Bronchial epithelial cell (primary cell): ENCODE measurements at regions not wholly inside any gene's neighbourhood (a gene's known extent, or its start where the extent isn't known, plus 50 kb on each side); places are given as distances from the start of the nearest gene placed in this dataset.

Source experiments
- DNase-seq: peaks from one replicate; pipeline ENCODE4 v3.0.0-alpha.2; 2010; ENCODE audit warnings: low read depth
- FAIRE-seq: peaks from 2 replicates; lab custom pipeline; 2011; peaks lifted over from hg19 to GRCh38; lab: Jason Lieb, UNC
- H3K27me3 ChIP-seq: 2 replicates; pipeline ENCODE4 v1.5.1; 2011; ENCODE audit warnings: low read length; ENCODE audit not compliant: control insufficient read depth, insufficient read depth
- H3K36me3 ChIP-seq: 2 replicates; pipeline ENCODE4 v1.5.1; 2011; ENCODE audit warnings: low read length; ENCODE audit not compliant: control insufficient read depth, insufficient read depth
- H3K4me3 ChIP-seq: 2 replicates; pipeline ENCODE4 v1.5.1; 2011; ENCODE audit warnings: mild to moderate bottlenecking, low read depth, low read length, control low read depth
- TF ChIP-seq, protein P1 (sequence below): IDR thresholded peaks from 2 replicates; pipeline ENCODE4 v1.5.1; 2011; ENCODE audit warnings: mild to moderate bottlenecking, moderate library complexity, low read length, control low read depth, inconsistent platforms; ENCODE audit not compliant: insufficient read depth, severe bottlenecking

DNA sequence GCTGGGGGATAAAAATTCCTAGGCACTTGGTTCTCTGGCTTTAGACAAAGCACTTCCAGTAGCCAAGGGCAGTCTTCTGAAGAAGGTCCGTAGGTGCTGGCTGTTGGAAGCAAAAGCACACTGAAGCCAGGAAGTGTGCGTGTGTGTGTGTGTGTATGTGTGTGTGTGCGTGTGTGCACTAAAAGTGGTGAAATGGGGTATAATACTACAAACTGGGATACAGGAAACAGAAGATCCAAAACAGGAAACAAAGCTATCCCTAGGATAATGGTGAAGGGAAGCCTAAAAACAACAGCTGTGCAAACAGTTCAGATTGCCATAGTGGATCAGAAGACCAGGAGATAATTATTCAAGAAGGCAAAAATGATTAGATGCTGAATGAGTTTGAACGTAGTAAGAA is 103.4 kb downstream of the IL20RB start:
- Histone ChIP-seq H3K36me3 (no peaks in the 10 kb centered on the region), H3K4me3 (no peak overlapping the region), H3K27me3 (no peaks in the 10 kb centered on the region)
- no peak for DNase-seq
- no peak for FAIRE-seq
- TF ChIP-seq, protein P1, sequence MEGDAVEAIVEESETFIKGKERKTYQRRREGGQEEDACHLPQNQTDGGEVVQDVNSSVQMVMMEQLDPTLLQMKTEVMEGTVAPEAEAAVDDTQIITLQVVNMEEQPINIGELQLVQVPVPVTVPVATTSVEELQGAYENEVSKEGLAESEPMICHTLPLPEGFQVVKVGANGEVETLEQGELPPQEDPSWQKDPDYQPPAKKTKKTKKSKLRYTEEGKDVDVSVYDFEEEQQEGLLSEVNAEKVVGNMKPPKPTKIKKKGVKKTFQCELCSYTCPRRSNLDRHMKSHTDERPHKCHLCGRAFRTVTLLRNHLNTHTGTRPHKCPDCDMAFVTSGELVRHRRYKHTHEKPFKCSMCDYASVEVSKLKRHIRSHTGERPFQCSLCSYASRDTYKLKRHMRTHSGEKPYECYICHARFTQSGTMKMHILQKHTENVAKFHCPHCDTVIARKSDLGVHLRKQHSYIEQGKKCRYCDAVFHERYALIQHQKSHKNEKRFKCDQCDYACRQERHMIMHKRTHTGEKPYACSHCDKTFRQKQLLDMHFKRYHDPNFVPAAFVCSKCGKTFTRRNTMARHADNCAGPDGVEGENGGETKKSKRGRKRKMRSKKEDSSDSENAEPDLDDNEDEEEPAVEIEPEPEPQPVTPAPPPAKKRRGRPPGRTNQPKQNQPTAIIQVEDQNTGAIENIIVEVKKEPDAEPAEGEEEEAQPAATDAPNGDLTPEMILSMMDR = no peak

DNA sequence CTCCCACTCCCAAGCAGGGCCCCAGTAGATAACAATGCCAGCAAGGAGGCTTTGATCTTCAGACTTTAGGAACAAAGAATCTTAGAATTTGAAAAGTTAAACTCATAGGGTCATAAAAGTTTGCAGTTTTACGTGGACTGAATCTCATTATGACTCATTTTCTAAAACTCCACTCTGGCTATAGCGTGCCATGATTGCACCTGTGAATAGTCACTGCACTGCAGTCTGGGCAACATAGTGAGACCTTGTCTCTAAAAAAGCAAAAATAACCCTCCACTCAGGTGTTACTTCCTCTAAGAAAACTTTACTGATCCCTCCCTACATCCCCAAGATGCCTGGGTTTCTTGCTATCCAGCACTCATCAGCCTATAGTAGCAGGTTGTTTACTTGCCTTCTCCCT is 104.5 kb downstream of the IL20RB start:
- FAIRE-seq = no peak
- H3K36me3 ChIP-seq = no peaks in the 10 kb centered on the region
- H3K27me3 ChIP-seq = no peaks in the 10 kb centered on the region
- H3K4me3 ChIP-seq = no peak overlapping the region
- TF ChIP-seq, protein P1 = no peak
- no peak for DNase-seq

DNA sequence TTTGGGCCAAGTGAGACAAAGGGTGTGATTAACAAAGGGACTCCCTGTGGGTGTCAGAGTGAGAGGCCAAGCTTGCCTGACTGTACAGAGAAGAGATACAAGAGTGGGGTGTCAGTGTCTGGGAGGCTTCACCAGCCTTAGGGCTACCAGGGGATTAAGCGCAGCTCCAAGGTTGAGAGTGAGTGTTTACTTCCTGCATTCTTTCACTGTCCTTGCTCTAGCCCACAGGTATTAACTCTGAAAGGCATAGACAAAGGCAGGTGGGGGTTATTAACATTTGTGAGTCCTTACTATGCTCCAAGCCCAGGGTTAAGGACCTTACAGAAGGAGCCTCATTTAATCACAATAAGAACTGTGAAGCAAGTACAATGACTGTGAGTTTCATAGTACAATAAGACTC is 107.6 kb downstream of the IL20RB start:
- TF ChIP-seq, protein P1 = no peak
- no peak for FAIRE-seq
- Histone ChIP-seq H3K27me3 (no peaks in the 10 kb centered on the region), H3K36me3 (no peaks in the 10 kb centered on the region), H3K4me3 (no peak overlapping the region)
- peak; percentile 21 for DNase-seq

DNA sequence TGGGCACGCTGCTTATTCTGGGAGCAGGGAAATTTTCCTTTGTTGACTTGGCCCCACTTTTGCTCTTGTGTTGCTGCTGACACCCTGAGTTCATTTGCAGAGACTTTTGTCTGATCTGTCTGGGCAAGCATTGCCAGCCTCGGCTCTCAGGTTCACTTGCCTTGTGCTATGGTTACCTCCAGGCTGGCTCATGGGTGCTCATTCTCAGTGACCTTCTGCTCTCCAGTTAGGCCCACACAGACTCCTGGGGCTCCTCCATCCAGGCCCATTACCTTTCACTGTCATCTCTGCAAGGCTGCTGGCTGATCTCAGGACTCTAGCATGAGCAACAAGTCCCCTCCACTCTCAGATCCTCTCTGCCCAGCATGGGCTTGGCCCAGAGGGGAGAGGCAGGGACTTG is 108.3 kb downstream of the IL20RB start:
- DNase-seq = no peak
- TF ChIP-seq, protein P1 = no peak
- no peak for FAIRE-seq
- Histone ChIP-seq H3K36me3 (no peaks in the 10 kb centered on the region), H3K27me3 (no peaks in the 10 kb centered on the region), H3K4me3 (no peak overlapping the region)

DNA sequence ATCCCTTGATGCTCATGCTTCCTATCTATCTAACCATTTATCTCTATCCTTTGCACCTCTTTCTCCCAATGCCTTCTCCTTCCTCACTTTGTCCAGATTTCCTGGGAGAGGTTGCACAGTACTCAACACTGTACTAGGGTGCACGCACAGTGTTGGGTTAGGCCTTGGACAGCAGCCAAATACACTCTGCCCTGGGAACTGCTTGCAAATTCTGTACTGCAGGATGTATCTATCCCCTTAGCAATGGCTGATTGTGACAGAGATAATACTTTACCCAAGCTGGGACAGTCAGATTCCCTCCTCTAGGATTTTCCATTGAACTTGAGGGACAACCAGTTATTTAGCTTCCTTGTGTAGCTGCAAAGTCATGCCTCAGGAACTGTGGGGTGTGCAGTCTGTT is 113.3 kb downstream of the IL20RB start:
- TF ChIP-seq, protein P1 = no peak
- DNase-seq = no peak
- Histone ChIP-seq H3K4me3 (no peak overlapping the region), H3K36me3 (no peaks in the 10 kb centered on the region), H3K27me3 (no peaks in the 10 kb centered on the region)
- FAIRE-seq = no peak

DNA sequence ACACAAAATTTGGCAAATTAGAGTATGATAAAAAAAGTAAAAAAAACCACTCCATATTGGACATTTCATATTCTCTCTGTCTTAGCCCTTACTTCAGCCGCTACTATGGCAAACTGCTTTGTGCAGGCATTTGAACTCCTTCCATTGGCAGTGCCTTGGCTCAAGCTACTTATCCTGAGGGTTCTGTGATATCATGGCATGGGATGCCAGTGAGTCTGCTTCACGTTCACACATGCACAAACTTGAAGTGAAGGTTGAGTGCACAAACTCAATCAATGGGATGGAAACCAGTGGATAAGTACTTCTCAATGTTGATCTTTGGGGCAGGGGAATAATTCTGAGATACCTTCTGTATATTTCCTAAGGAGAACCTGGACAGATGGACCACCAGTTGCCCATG is 117.2 kb downstream of the IL20RB start:
- TF ChIP-seq, protein P1 = no peak
- no peak overlapping the region for H3K4me3 ChIP-seq
- H3K36me3 ChIP-seq = peaks cover 2% of the 10 kb centered on the region
- no peaks in the 10 kb centered on the region for H3K27me3 ChIP-seq
- peak; percentile 54 for DNase-seq
- no peak for FAIRE-seq
